HEK293T (cell line): ENCODE measurements at regions not wholly inside any gene's neighbourhood (a gene's known extent, or its start where the extent isn't known, plus 50 kb on each side); places are given as distances from the start of the nearest gene placed in this dataset.

Experiments
- CTCF ChIA-PET: fragments of 350-600 bp; formaldehyde crosslinking; extraction: SDS; loops from one replicate; lab custom pipeline; 2021; ENCODE audit warnings: antibody characterized with exemption, inconsistent platforms; lab: Yijun Ruan, JAX
- POLR2A ChIA-PET: fragments of 350-600 bp; formaldehyde crosslinking; extraction: SDS; loops from one replicate; lab custom pipeline; 2020; ENCODE audit warnings: antibody characterized with exemption, inconsistent platforms; lab: Yijun Ruan, JAX
- DNase-seq: peaks from one replicate; pipeline ENCODE4 v3.0.0; 2012; ENCODE audit warnings: mixed read lengths; ENCODE audit errors: extremely low spot score
- ARNT ChIP-seq: fragments of 450-650 bp; IDR thresholded peaks from 2 replicates; pipeline ENCODE4 v1.6.1; 2017; ENCODE audit warnings: mild to moderate bottlenecking
- BHLHE40 ChIP-seq: fragments of 450-650 bp; IDR thresholded peaks from 2 replicates; pipeline ENCODE4 v1.6.1; 2016; ENCODE audit warnings: mild to moderate bottlenecking, moderate library complexity, borderline replicate concordance
- CTBP1 ChIP-seq: fragments of 450-650 bp; IDR thresholded peaks from 2 replicates; pipeline ENCODE4 v1.6.1; 2016; ENCODE audit warnings: borderline replicate concordance
- ELF4 ChIP-seq: fragments of 450-650 bp; IDR thresholded peaks from 2 replicates; pipeline ENCODE4 v1.6.1; 2017; ENCODE audit warnings: antibody characterized with exemption
- FOXA1 ChIP-seq: fragments of 450-650 bp; IDR thresholded peaks from 2 replicates; pipeline ENCODE4 v1.6.1; 2016; ENCODE audit warnings: mild to moderate bottlenecking
- FOXK2 ChIP-seq: fragments of 450-650 bp; IDR thresholded peaks from 2 replicates; pipeline ENCODE4 v1.6.1; 2016; ENCODE audit warnings: mild to moderate bottlenecking
- FOXM1 ChIP-seq: fragments of 450-650 bp; IDR thresholded peaks from 2 replicates; pipeline ENCODE4 v1.6.1; 2017; ENCODE audit warnings: mild to moderate bottlenecking, borderline replicate concordance
- HDGF ChIP-seq: fragments of 450-650 bp; IDR thresholded peaks from 2 replicates; pipeline ENCODE4 v1.6.1; 2017; ENCODE audit warnings: antibody characterized with exemption, borderline replicate concordance
- L3MBTL2 ChIP-seq: fragments of 450-650 bp; conservative IDR thresholded peaks from 2 replicates; pipeline ENCODE4 v1.6.1; 2016; ENCODE audit warnings: mild to moderate bottlenecking
- LEF1 ChIP-seq: fragments of 450-650 bp; IDR thresholded peaks from 2 replicates; pipeline ENCODE4 v1.6.1; 2017; ENCODE audit warnings: mild to moderate bottlenecking, borderline replicate concordance
- NFRKB ChIP-seq: fragments of 450-650 bp; IDR thresholded peaks from 2 replicates; pipeline ENCODE4 v1.6.1; 2016; ENCODE audit warnings: mild to moderate bottlenecking, moderate library complexity
- SP1 ChIP-seq: fragments of 450-650 bp; IDR thresholded peaks from 2 replicates; pipeline ENCODE4 v1.6.1; 2017
- SUZ12 ChIP-seq: fragments of 450-650 bp; IDR thresholded peaks from 2 replicates; pipeline ENCODE4 v1.6.1; 2016; ENCODE audit warnings: mild to moderate bottlenecking
- TARDBP ChIP-seq: fragments of 450-650 bp; IDR thresholded peaks from 2 replicates; pipeline ENCODE4 v1.6.1; 2016
- ZNF384 ChIP-seq: fragments of 450-650 bp; IDR thresholded peaks from 2 replicates; pipeline ENCODE4 v1.6.1; 2016
- TF ChIP-seq, protein P1 (sequence below): fragments of 450-650 bp; IDR thresholded peaks from 2 replicates; pipeline ENCODE4 v1.6.1; 2016

DNA sequence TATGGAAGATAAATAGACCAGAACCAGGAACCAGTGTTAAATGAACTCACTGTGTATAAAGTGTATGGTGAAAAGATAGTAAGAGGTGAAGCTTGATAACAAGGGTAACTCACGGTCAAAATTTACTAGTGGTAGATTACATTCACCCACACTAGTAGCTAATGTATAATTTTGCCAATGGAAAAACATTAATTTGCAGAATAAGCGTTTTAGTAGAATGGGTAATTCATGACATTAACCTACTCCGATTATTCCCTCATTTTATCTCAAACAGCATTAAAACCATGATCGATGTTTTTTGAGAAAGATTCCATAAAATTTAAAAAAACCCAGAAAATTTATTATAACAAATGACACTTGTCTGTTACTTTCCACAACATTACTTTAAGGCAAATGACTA lies 57.7 kb upstream of the PPP1R3A start:
- DNase-seq = no peak
- ChIA-PET CTCF (interaction anchor here (0.6 kb wide), 1 partner anchor 24 kb away, joined by 4 read pairs; no protein-coding TSS in a partner anchor), POLR2A (no interaction called here)
- TF ChIP-seq BHLHE40 (no peak), L3MBTL2 (no peak), FOXM1 (no peak), ZNF384 (no peak)

DNA sequence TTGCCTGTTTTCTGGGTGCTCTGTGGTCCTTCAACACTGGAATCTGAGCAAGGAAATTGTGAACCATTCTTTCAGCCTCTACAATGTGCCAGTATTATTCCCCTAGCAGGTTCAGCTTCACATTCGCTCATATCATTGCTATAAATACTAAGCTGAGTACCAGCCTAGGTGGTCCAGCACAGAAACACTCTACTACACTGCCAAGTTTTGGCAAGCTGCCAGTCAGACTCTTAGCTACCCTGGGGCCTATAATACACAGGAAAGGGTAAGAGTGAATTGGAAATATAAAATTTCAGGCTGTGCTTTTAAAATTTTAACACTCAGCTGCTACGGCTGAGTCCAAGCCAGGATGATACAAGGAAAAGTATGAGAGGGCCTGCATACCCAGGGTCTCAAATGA lies 49.9 kb upstream of the PPP1R3A start:
- TF ChIP-seq LEF1 = no peak
- TF ChIP-seq ZNF384 = no peak
- TF ChIP-seq TARDBP = no peak
- TF ChIP-seq FOXM1 = no peak
- TF ChIP-seq, protein P1, sequence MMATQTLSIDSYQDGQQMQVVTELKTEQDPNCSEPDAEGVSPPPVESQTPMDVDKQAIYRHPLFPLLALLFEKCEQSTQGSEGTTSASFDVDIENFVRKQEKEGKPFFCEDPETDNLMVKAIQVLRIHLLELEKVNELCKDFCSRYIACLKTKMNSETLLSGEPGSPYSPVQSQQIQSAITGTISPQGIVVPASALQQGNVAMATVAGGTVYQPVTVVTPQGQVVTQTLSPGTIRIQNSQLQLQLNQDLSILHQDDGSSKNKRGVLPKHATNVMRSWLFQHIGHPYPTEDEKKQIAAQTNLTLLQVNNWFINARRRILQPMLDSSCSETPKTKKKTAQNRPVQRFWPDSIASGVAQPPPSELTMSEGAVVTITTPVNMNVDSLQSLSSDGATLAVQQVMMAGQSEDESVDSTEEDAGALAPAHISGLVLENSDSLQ = no peak
- no peak for TF ChIP-seq SUZ12
- TF ChIP-seq CTBP1 = no peak
- TF ChIP-seq FOXK2 = no peak
- TF ChIP-seq BHLHE40 = no peak
- no peak for TF ChIP-seq HDGF
- TF ChIP-seq NFRKB = no peak
- TF ChIP-seq ARNT = no peak
- TF ChIP-seq FOXA1 = no peak
- no peak for TF ChIP-seq L3MBTL2
- TF ChIP-seq SP1 = no peak
- no peak for TF ChIP-seq ELF4
- POLR2A ChIA-PET = no interaction called here
- no peak for DNase-seq
- CTCF ChIA-PET = no interaction called here
